Activated CD4-positive, alpha-beta memory T cell treated with anti-CD3 and anti-CD28 coated beads, Interleukin-2, amount 10 ng/mL, durations not matched to agents 7 days and 5 days (primary cell): ENCODE measurements at regions not wholly inside any gene's neighbourhood (a gene's known extent, or its start where the extent isn't known, plus 50 kb on each side); places are given as distances from the start of the nearest gene placed in this dataset.

Source experiments
- CTCF ChIA-PET: fragments of 350-600 bp; sonication (Branson Sonifier 250); formaldehyde crosslinking; loops from one replicate; lab custom pipeline; 2021; ENCODE audit warnings: antibody characterized with exemption, inconsistent platforms; lab: Charles Lee
- POLR2A ChIA-PET: fragments of 350-600 bp; sonication (Branson Sonifier 250); formaldehyde crosslinking; loops from one replicate; lab custom pipeline; 2021; ENCODE audit warnings: antibody characterized with exemption; lab: Charles Lee
- DNase-seq: peaks from one replicate; pipeline ENCODE4 v3.0.0-alpha.2; 2020
- H3K27ac Mint-ChIP-seq: one replicate; pipeline ENCODE4 v1.8.0; 2021; ENCODE audit warnings: mild to moderate bottlenecking, mixed read lengths
- H3K27me3 Mint-ChIP-seq: one replicate; pipeline ENCODE4 v1.8.0; 2021; ENCODE audit warnings: mixed read lengths
- H3K36me3 Mint-ChIP-seq: one replicate; pipeline ENCODE4 v1.8.0; 2021; ENCODE audit warnings: low read depth, mixed read lengths
- H3K4me1 Mint-ChIP-seq: one replicate; pipeline ENCODE4 v1.8.0; 2021; ENCODE audit warnings: mixed read lengths
- H3K4me3 Mint-ChIP-seq: one replicate; pipeline ENCODE4 v1.8.0; 2021; ENCODE audit warnings: mild to moderate bottlenecking, mixed read lengths
- H3K9me3 Mint-ChIP-seq: one replicate; pipeline ENCODE4 v1.8.0; 2021; ENCODE audit warnings: mixed read lengths

GRCh38 chr6:18883268-18883667, 496.1 kb downstream of the RNF144B start:
- Mint-ChIP-seq H3K4me3 (no peak overlapping the region), H3K27ac (no peak overlapping the region), H3K27me3 (no peaks in the 10 kb centered on the region), H3K4me1 (no peaks in the 10 kb centered on the region), H3K36me3 (no peaks in the 10 kb centered on the region), H3K9me3 (no peaks in the 10 kb centered on the region)
- POLR2A ChIA-PET, result no interaction called here
- CTCF ChIA-PET, result no interaction called here
- no peak for DNase-seq

GRCh38 chr6:18883851-18884250, 496.7 kb downstream of the RNF144B start:
- DNase-seq, result no peak
- no peak overlapping the region for H3K4me3 Mint-ChIP-seq
- H3K27me3 Mint-ChIP-seq, result no peaks in the 10 kb centered on the region
- no peaks in the 10 kb centered on the region for H3K9me3 Mint-ChIP-seq
- ChIA-PET CTCF (no interaction called here), POLR2A (no interaction called here)
- H3K36me3 Mint-ChIP-seq, result no peaks in the 10 kb centered on the region
- no peak overlapping the region for H3K27ac Mint-ChIP-seq
- H3K4me1 Mint-ChIP-seq, result no peaks in the 10 kb centered on the region

- ChIA-PET CTCF (no interaction called here), POLR2A (no interaction called here)
- DNase-seq, result no peak
Measured at GRCh38 chr6:18893540-18894269, 506.6 kb downstream of the RNF144B start.

GRCh38 chr6:18897350-18897749, 510.2 kb downstream of the RNF144B start:
- Mint-ChIP-seq H3K36me3 (no peaks in the 10 kb centered on the region), H3K27me3 (no peaks in the 10 kb centered on the region), H3K27ac (no peak overlapping the region), H3K9me3 (peaks cover 2% of the 10 kb centered on the region), H3K4me3 (no peak overlapping the region), H3K4me1 (no peaks in the 10 kb centered on the region)
- CTCF ChIA-PET, result no interaction called here
- POLR2A ChIA-PET, result no interaction called here
- DNase-seq, result no peak

More at GRCh38 chr6:18893540-18894269, 506.6 kb downstream of the RNF144B start:
- no peaks in the 10 kb centered on the region for H3K27me3 Mint-ChIP-seq
- no peak overlapping the region for H3K4me3 Mint-ChIP-seq
- H3K4me1 Mint-ChIP-seq, result no peaks in the 10 kb centered on the region
- no peaks in the 10 kb centered on the region for H3K36me3 Mint-ChIP-seq
- peaks cover 2% of the 10 kb centered on the region for H3K9me3 Mint-ChIP-seq
- H3K27ac Mint-ChIP-seq, result no peak overlapping the region

GRCh38 chr6:18904681-18905080, 517.5 kb downstream of the RNF144B start:
- no peak for DNase-seq
- ChIA-PET CTCF (no interaction called here), POLR2A (no interaction called here)
- no peak overlapping the region for H3K4me3 Mint-ChIP-seq
- no peaks in the 10 kb centered on the region for H3K9me3 Mint-ChIP-seq
- H3K27me3 Mint-ChIP-seq, result no peaks in the 10 kb centered on the region
- H3K4me1 Mint-ChIP-seq, result no peaks in the 10 kb centered on the region
- no peak overlapping the region for H3K27ac Mint-ChIP-seq
- no peaks in the 10 kb centered on the region for H3K36me3 Mint-ChIP-seq

GRCh38 chr6:18920701-18921100, 533.6 kb downstream of the RNF144B start:
- DNase-seq, result no peak
- no peak overlapping the region for H3K4me3 Mint-ChIP-seq
- H3K27me3 Mint-ChIP-seq, result no peaks in the 10 kb centered on the region
- CTCF ChIA-PET, result no interaction called here
- no peaks in the 10 kb centered on the region for H3K4me1 Mint-ChIP-seq
- H3K36me3 Mint-ChIP-seq, result no peaks in the 10 kb centered on the region
- H3K9me3 Mint-ChIP-seq, result peaks cover 3% of the 10 kb centered on the region
- H3K27ac Mint-ChIP-seq, result no peak overlapping the region
- POLR2A ChIA-PET, result no interaction called here

- POLR2A ChIA-PET, result no interaction called here
- H3K27me3 Mint-ChIP-seq, result no peaks in the 10 kb centered on the region
- H3K36me3 Mint-ChIP-seq, result no peaks in the 10 kb centered on the region
Measured at GRCh38 chr6:18931086-18931485, 543.9 kb downstream of the RNF144B start.

GRCh38 chr6:18958146-18958545, 571.0 kb downstream of the RNF144B start:
- Mint-ChIP-seq H3K27me3 (no peaks in the 10 kb centered on the region), H3K27ac (no peak overlapping the region), H3K36me3 (no peaks in the 10 kb centered on the region), H3K4me1 (no peaks in the 10 kb centered on the region), H3K4me3 (no peak overlapping the region), H3K9me3 (no peaks in the 10 kb centered on the region)
- no peak for DNase-seq
- POLR2A ChIA-PET, result no interaction called here
- CTCF ChIA-PET, result no interaction called here

More at GRCh38 chr6:18931086-18931485, 543.9 kb downstream of the RNF144B start:
- no peak overlapping the region for H3K4me3 Mint-ChIP-seq
- no peak for DNase-seq
- peaks cover 2% of the 10 kb centered on the region for H3K9me3 Mint-ChIP-seq
- no peaks in the 10 kb centered on the region for H3K4me1 Mint-ChIP-seq
- CTCF ChIA-PET, result no interaction called here
- H3K27ac Mint-ChIP-seq, result no peak overlapping the region

GRCh38 chr6:18961566-18961965, 574.4 kb downstream of the RNF144B start:
- Mint-ChIP-seq H3K36me3 (no peaks in the 10 kb centered on the region), H3K27me3 (no peaks in the 10 kb centered on the region), H3K27ac (no peak overlapping the region), H3K4me3 (no peak overlapping the region), H3K4me1 (no peaks in the 10 kb centered on the region), H3K9me3 (peaks cover 12% of the 10 kb centered on the region)
- DNase-seq, result no peak
- CTCF ChIA-PET, result no interaction called here
- POLR2A ChIA-PET, result no interaction called here

GRCh38 chr6:18962361-18962905, 575.3 kb downstream of the RNF144B start:
- Mint-ChIP-seq H3K36me3 (no peaks in the 10 kb centered on the region), H3K4me3 (no peak overlapping the region), H3K4me1 (no peaks in the 10 kb centered on the region), H3K9me3 (peaks cover 12% of the 10 kb centered on the region), H3K27me3 (no peaks in the 10 kb centered on the region), H3K27ac (no peak overlapping the region)
- ChIA-PET POLR2A (no interaction called here), CTCF (no interaction called here)
- no peak for DNase-seq

- Mint-ChIP-seq H3K27ac (no peak overlapping the region), H3K27me3 (no peaks in the 10 kb centered on the region), H3K36me3 (no peaks in the 10 kb centered on the region), H3K4me3 (no peak overlapping the region), H3K4me1 (no peaks in the 10 kb centered on the region), H3K9me3 (peaks cover 12% of the 10 kb centered on the region)
- CTCF ChIA-PET, result no interaction called here
- no peak for DNase-seq
- POLR2A ChIA-PET, result no interaction called here
Measured at GRCh38 chr6:18963439-18963838, 576.3 kb downstream of the RNF144B start.

- Mint-ChIP-seq H3K4me3 (no peak overlapping the region), H3K27me3 (no peaks in the 10 kb centered on the region), H3K36me3 (no peaks in the 10 kb centered on the region), H3K4me1 (no peaks in the 10 kb centered on the region), H3K27ac (no peak overlapping the region), H3K9me3 (no peaks in the 10 kb centered on the region)
- ChIA-PET POLR2A (no interaction called here), CTCF (no interaction called here)
- DNase-seq, result no peak
Measured at GRCh38 chr6:18973251-18973650, 586.1 kb downstream of the RNF144B start.

- ChIA-PET POLR2A (no interaction called here), CTCF (no interaction called here)
- no peaks in the 10 kb centered on the region for H3K36me3 Mint-ChIP-seq
- no peaks in the 10 kb centered on the region for H3K4me1 Mint-ChIP-seq
- H3K27ac Mint-ChIP-seq, result no peak overlapping the region
- no peaks in the 10 kb centered on the region for H3K9me3 Mint-ChIP-seq
- no peak for DNase-seq
- no peaks in the 10 kb centered on the region for H3K27me3 Mint-ChIP-seq
- H3K4me3 Mint-ChIP-seq, result no peak overlapping the region
Measured at GRCh38 chr6:18976091-18976490, 588.9 kb downstream of the RNF144B start.

- H3K9me3 Mint-ChIP-seq, result no peaks in the 10 kb centered on the region
- DNase-seq, result no peak
- H3K36me3 Mint-ChIP-seq, result no peaks in the 10 kb centered on the region
- H3K27me3 Mint-ChIP-seq, result no peaks in the 10 kb centered on the region
- H3K4me1 Mint-ChIP-seq, result no peaks in the 10 kb centered on the region
- no peak overlapping the region for H3K27ac Mint-ChIP-seq
- CTCF ChIA-PET, result interaction anchor here (0.6 kb wide), 1 partner anchor 148 kb away, joined by 3 read pairs; no protein-coding TSS in a partner anchor
- no peak overlapping the region for H3K4me3 Mint-ChIP-seq
- POLR2A ChIA-PET, result no interaction called here
Measured at GRCh38 chr6:18976966-18977365, 589.8 kb downstream of the RNF144B start.
